Fibroblast of lung (primary cell): ENCODE measurements at regions not wholly inside any gene's neighbourhood (a gene's known extent, or its start where the extent isn't known, plus 50 kb on each side); places are given as distances from the start of the nearest gene placed in this dataset.

Source experiments
- DNase-seq, 2 donors: peaks; one replicate each; pipeline versions ENCODE4 v3.0.0 to v3.0.0-alpha.2; 2010; ENCODE audit warnings: low read depth in 2 of 2
- H2AFZ ChIP-seq: 2 replicates; pipeline ENCODE4 v1.5.1; 2012; ENCODE audit warnings: low read length, control low read depth, inconsistent platforms
- H3K27ac ChIP-seq: 2 replicates; pipeline ENCODE4 v1.5.1; 2011; ENCODE audit warnings: low read length, control low read depth; ENCODE audit not compliant: insufficient read depth
- H3K27me3 ChIP-seq: 2 replicates; pipeline ENCODE4 v1.5.1; 2011; ENCODE audit warnings: mild to moderate bottlenecking, low read length; ENCODE audit not compliant: control insufficient read depth, insufficient read depth
- H3K36me3 ChIP-seq: 2 replicates; pipeline ENCODE4 v1.5.1; 2011; ENCODE audit warnings: low read length; ENCODE audit not compliant: control insufficient read depth, insufficient read depth
- H3K4me1 ChIP-seq: 2 replicates; pipeline ENCODE4 v1.5.1; 2011; ENCODE audit warnings: low read length; ENCODE audit not compliant: control insufficient read depth, insufficient read depth; ENCODE audit errors: extremely low read depth
- H3K4me2 ChIP-seq: 2 replicates; pipeline ENCODE4 v1.5.1; 2011; ENCODE audit warnings: low read length, control low read depth; ENCODE audit not compliant: insufficient read depth; ENCODE audit errors: extremely low read depth
- H3K4me3 ChIP-seq, 4 experiments: fragments of 200-600 bp in 1 of 4; sonication (generic) in 1 of 4; replicated peaks in 1 of 4; 2 replicates each; pipeline ENCODE4 v1.5.1; 2011 to 2016; ENCODE audit warnings: low read length in 4 of 4, low read depth in 3 of 4, mild to moderate bottlenecking in 3 of 4, control low read depth in 2 of 4, inconsistent platforms in 1 of 4, mixed read lengths in 1 of 4; ENCODE audit not compliant: insufficient read depth in 1 of 4; ENCODE audit errors: control extremely low read depth in 1 of 4
- H3K79me2 ChIP-seq: 2 replicates; pipeline ENCODE4 v1.5.1; 2012; ENCODE audit warnings: mild to moderate bottlenecking, low read length, inconsistent platforms; ENCODE audit not compliant: control insufficient read depth, insufficient read depth
- H3K9ac ChIP-seq: 2 replicates; pipeline ENCODE4 v1.5.1; 2011; ENCODE audit warnings: mild to moderate bottlenecking, low read length, control low read depth; ENCODE audit not compliant: insufficient read depth
- H3K9me3 ChIP-seq: 2 replicates; pipeline ENCODE4 v1.5.1; 2012; ENCODE audit warnings: low read depth, low read length; ENCODE audit not compliant: control insufficient read depth, insufficient read depth
- H4K20me1 ChIP-seq: 2 replicates; pipeline ENCODE4 v1.5.1; 2011; ENCODE audit warnings: low read length; ENCODE audit not compliant: control insufficient read depth, insufficient read depth; ENCODE audit errors: extremely low read depth
- EZH2 ChIP-seq: IDR thresholded peaks from 2 replicates; pipeline ENCODE4 v1.5.1; 2012; ENCODE audit warnings: low read length, control low read depth, mild to moderate bottlenecking; ENCODE audit errors: missing control alignments
- TF ChIP-seq, protein P1 (sequence below), 2 donors: IDR thresholded peaks in 1 of 2; conservative IDR thresholded peaks in 1 of 2; 1 replicate in 1 of 2; 2 replicates in 1 of 2; pipeline ENCODE4 v1.5.1; 2011 to 2012; ENCODE audit warnings: low read length in 2 of 2, control low read depth in 1 of 2, inconsistent platforms in 1 of 2, low read depth in 1 of 2, mild to moderate bottlenecking in 1 of 2

DNA sequence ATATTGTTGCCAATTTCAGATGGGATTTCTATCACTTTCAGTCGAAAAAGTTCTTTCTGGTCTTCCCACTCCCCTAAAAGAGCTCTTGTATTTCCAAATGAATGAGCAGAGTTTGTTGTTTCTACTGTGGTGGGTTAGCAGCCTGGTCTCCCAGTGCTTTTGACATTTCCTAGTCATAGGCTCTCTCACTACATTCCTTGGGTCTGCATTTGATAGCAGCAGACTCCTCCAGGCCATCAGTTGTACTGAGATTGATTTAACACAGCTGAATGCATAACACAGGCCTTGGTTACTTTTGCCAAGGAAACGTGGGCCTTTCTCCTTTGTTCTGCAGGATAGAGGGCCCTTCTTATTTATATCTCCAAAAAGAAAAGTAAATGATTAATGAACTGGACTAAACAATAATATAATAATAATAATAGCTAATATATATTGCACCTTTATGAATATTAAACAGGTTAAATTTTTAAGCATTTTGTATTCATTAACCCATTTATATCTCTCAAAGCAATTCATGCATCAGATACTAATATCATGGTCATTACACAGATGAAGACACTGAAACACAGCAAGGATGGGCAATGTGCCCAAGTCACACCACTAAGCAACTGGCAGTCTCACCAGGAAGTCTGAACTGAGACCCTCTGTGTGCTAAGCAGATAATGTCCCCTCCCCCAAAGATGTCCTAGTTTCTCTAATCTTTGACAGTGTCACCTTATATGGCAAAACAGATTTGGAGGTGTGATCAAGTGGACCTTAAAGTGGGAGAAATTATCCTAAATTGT is 1579.2 kb downstream of the AACS start:
- Histone ChIP-seq H3K9me3 (no peaks in the 10 kb centered on the region), H3K4me1 (no peaks in the 10 kb centered on the region), H4K20me1 (no peaks in the 10 kb centered on the region), H3K9ac (no peak overlapping the region), H3K4me3 (no peak overlapping the region), H3K4me2 (no peak overlapping the region), H3K27ac (no peak overlapping the region), H3K79me2 (no peaks in the 10 kb centered on the region), H3K27me3 (no peaks in the 10 kb centered on the region), H3K36me3 (no peaks in the 10 kb centered on the region), H2AFZ (no peak overlapping the region)
- peak in 1 of 2 donors; percentile 52 for DNase-seq
- no peak for TF ChIP-seq EZH2
- TF ChIP-seq, protein P1, sequence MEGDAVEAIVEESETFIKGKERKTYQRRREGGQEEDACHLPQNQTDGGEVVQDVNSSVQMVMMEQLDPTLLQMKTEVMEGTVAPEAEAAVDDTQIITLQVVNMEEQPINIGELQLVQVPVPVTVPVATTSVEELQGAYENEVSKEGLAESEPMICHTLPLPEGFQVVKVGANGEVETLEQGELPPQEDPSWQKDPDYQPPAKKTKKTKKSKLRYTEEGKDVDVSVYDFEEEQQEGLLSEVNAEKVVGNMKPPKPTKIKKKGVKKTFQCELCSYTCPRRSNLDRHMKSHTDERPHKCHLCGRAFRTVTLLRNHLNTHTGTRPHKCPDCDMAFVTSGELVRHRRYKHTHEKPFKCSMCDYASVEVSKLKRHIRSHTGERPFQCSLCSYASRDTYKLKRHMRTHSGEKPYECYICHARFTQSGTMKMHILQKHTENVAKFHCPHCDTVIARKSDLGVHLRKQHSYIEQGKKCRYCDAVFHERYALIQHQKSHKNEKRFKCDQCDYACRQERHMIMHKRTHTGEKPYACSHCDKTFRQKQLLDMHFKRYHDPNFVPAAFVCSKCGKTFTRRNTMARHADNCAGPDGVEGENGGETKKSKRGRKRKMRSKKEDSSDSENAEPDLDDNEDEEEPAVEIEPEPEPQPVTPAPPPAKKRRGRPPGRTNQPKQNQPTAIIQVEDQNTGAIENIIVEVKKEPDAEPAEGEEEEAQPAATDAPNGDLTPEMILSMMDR (conservative IDR thresholded peaks at IDR 0.05 in 1 of 2, IDR thresholded peaks at IDR 0.05 in 1 of 2; ENCODE audit: low read depth in 1 of 2, low read length in 2 of 2) = no peak

DNA sequence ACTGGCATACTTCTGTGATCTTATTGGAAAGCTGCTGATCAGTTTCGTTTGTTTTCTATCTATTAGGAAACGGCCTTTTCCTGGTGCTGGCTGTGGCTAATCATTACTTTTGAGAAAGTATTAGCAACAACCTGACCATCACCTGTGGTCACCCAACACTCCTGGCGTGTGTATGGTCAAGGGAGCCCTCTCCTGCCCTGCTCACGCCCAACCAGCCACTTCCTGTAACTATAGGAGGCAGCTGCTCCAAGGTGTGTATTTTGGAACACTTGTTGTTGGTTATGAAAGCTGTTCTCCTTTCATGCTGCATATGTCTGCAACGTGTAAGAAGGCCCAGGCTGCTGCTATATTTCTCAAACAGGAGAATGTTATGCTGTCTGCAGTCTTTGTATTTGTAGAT is 1582.8 kb downstream of the AACS start:
- H3K27me3 ChIP-seq = no peaks in the 10 kb centered on the region
- H2AFZ ChIP-seq = no peak overlapping the region
- no peaks in the 10 kb centered on the region for H4K20me1 ChIP-seq
- H3K27ac ChIP-seq = no peak overlapping the region
- no peaks in the 10 kb centered on the region for H3K79me2 ChIP-seq
- H3K4me2 ChIP-seq = no peak overlapping the region
- no peaks in the 10 kb centered on the region for H3K36me3 ChIP-seq
- no peak overlapping the region for H3K4me3 ChIP-seq
- no peaks in the 10 kb centered on the region for H3K4me1 ChIP-seq
- TF ChIP-seq EZH2 = no peak
- TF ChIP-seq, protein P1 (conservative IDR thresholded peaks at IDR 0.05 in 1 of 2, IDR thresholded peaks at IDR 0.05 in 1 of 2; ENCODE audit: low read depth in 1 of 2, low read length in 2 of 2) = no peak
- no peak overlapping the region for H3K9ac ChIP-seq
- H3K9me3 ChIP-seq = no peaks in the 10 kb centered on the region
- DNase-seq = no peak

DNA sequence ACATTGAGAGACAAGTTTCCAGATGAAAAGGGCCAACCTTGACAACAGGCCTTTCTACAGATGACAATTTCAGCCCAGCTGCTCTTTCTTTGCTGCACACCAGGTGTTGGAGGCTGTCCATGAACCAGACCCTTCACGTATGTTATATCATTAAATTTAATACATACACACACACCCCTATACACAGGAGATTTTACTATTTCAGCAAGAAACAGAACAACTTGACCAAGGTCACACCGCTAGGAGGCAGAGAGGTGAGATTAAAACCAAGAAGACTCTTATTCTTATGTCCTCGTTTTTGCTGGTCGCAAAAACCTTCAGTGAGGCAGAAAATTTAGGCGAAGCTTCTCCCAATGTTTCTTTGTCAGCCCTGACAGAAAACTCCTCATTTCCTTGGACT is 1585.9 kb downstream of the AACS start:
- Histone ChIP-seq H3K36me3 (no peaks in the 10 kb centered on the region), H3K79me2 (no peaks in the 10 kb centered on the region), H3K4me1 (no peaks in the 10 kb centered on the region), H3K4me3 (no peak overlapping the region), H2AFZ (no peak overlapping the region), H3K4me2 (no peak overlapping the region), H3K9me3 (no peaks in the 10 kb centered on the region), H4K20me1 (no peaks in the 10 kb centered on the region), H3K27me3 (no peaks in the 10 kb centered on the region), H3K9ac (no peak overlapping the region), H3K27ac (no peak overlapping the region)
- no peak for DNase-seq
- TF ChIP-seq, protein P1 (conservative IDR thresholded peaks at IDR 0.05 in 1 of 2, IDR thresholded peaks at IDR 0.05 in 1 of 2; ENCODE audit: low read depth in 1 of 2, low read length in 2 of 2) = no peak
- TF ChIP-seq EZH2 = no peak
